Loucy (cell line): ENCODE measurements at regions not wholly inside any gene's neighbourhood (a gene's known extent, or its start where the extent isn't known, plus 50 kb on each side); places are given as distances from the start of the nearest gene placed in this dataset.

Experiments used
- H2AFZ ChIP-seq: fragments of 200-600 bp; sonication (generic); 2 replicates; pipeline ENCODE4 v1.6.0; 2016; ENCODE audit warnings: antibody characterized with exemption, mild to moderate bottlenecking, low read length, moderate library complexity
- H3F3A ChIP-seq: fragments of 200-600 bp; 2 replicates; pipeline ENCODE4 v1.6.0; 2016; ENCODE audit warnings: antibody characterized with exemption, low read depth, mild to moderate bottlenecking
- H3K27me3 ChIP-seq: fragments of 200-600 bp; sonication (generic); 2 replicates; pipeline ENCODE4 v1.6.1; 2014; ENCODE audit warnings: low read length, mild to moderate bottlenecking; ENCODE audit not compliant: insufficient read depth, poor library complexity, severe bottlenecking
- H3K36me3 ChIP-seq: fragments of 200-600 bp; sonication (generic); 2 replicates; pipeline ENCODE4 v1.6.1; 2016; ENCODE audit warnings: low read length; ENCODE audit not compliant: insufficient read depth
- H3K4me1 ChIP-seq: fragments of 200-600 bp; sonication (generic); 2 replicates; pipeline ENCODE4 v1.5.1; 2014; ENCODE audit warnings: low read length, mild to moderate bottlenecking; ENCODE audit not compliant: insufficient read depth, poor library complexity, severe bottlenecking
- H3K4me2 ChIP-seq: fragments of 200-600 bp; sonication (generic); 2 replicates; pipeline ENCODE4 v1.6.0; 2014; ENCODE audit warnings: antibody characterized with exemption, low read length, low read depth, mild to moderate bottlenecking; ENCODE audit not compliant: poor library complexity, severe bottlenecking
- H3K4me3 ChIP-seq: fragments of 200-600 bp; sonication (generic); 2 replicates; pipeline ENCODE4 v1.5.1; 2014; ENCODE audit warnings: low read length, mild to moderate bottlenecking, mixed read lengths; ENCODE audit not compliant: poor library complexity, severe bottlenecking
- H3K79me2 ChIP-seq: fragments of 200-600 bp; sonication (generic); 2 replicates; pipeline ENCODE4 v1.6.1; 2014; ENCODE audit warnings: low read length; ENCODE audit not compliant: insufficient read depth
- H3K9ac ChIP-seq: fragments of 200-600 bp; sonication (generic); 2 replicates; pipeline ENCODE4 v1.6.0; 2014; ENCODE audit warnings: mild to moderate bottlenecking, low read depth, low read length, moderate library complexity; ENCODE audit not compliant: poor library complexity, severe bottlenecking
- H3K9me2 ChIP-seq: fragments of 200-600 bp; sonication (generic); replicated peaks from 2 replicates; pipeline ENCODE4 v1.6.1; 2016; ENCODE audit warnings: low read depth, low read length, mixed read lengths
- H3K9me3 ChIP-seq: fragments of 200-600 bp; sonication (generic); 2 replicates; pipeline ENCODE4 v1.6.1; 2014; ENCODE audit warnings: mild to moderate bottlenecking, antibody characterized with exemption, low read length, low read depth; ENCODE audit not compliant: insufficient read depth
- H4K20me1 ChIP-seq: fragments of 200-600 bp; sonication (generic); 2 replicates; pipeline ENCODE4 v1.6.0; 2014; ENCODE audit warnings: antibody characterized with exemption, low read length, mild to moderate bottlenecking; ENCODE audit not compliant: insufficient read depth, poor library complexity, severe bottlenecking
- CTCF ChIP-seq: fragments of 200-600 bp; sonication (generic); conservative IDR thresholded peaks from 2 replicates; pipeline ENCODE4 v1.5.1; 2014; ENCODE audit warnings: mild to moderate bottlenecking, antibody characterized with exemption, low read length
- EZH2phosphoT487 ChIP-seq: fragments of 200-600 bp; IDR thresholded peaks from 2 replicates; pipeline ENCODE4 v1.6.1; 2018; ENCODE audit warnings: antibody characterized with exemption, mild to moderate bottlenecking, moderate library complexity, borderline replicate concordance

DNA sequence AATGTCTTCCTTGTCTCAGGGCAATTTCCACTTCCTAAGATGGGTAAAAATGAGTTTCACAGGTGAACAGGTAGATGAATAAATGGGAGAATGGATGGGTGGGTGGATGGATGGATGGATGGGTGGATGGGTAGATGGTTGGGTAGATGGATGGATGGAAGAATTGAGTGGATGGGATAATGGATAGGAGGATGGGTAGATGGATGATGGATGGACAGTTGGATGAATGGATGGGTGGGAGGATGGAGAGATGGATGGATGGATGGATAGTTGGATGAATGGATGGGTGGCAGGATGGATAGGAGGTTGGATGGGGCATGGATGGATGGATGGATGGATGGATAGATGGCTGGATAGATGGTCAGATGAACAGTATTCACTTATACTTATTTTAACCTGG, 90.9 kb downstream of the LRRC30 start:
- H3K9ac ChIP-seq: no peak overlapping the region
- no peaks in the 10 kb centered on the region for H3K36me3 ChIP-seq
- no peaks in the 10 kb centered on the region for H3K4me1 ChIP-seq
- H3K9me2 ChIP-seq: no peaks in the 10 kb centered on the region
- no peak overlapping the region for H2AFZ ChIP-seq
- H4K20me1 ChIP-seq: no peaks in the 10 kb centered on the region
- no peaks in the 10 kb centered on the region for H3K79me2 ChIP-seq
- no peaks in the 10 kb centered on the region; the same call in 1 of the 2 replicates for H3K9me3 ChIP-seq
- TF ChIP-seq CTCF: no peak
- TF ChIP-seq EZH2phosphoT487: no peak
- no peak overlapping the region for H3K4me2 ChIP-seq
- no peak overlapping the region for H3K4me3 ChIP-seq
- H3F3A ChIP-seq: no peaks in the 10 kb centered on the region
- H3K27me3 ChIP-seq: no peaks in the 10 kb centered on the region

DNA sequence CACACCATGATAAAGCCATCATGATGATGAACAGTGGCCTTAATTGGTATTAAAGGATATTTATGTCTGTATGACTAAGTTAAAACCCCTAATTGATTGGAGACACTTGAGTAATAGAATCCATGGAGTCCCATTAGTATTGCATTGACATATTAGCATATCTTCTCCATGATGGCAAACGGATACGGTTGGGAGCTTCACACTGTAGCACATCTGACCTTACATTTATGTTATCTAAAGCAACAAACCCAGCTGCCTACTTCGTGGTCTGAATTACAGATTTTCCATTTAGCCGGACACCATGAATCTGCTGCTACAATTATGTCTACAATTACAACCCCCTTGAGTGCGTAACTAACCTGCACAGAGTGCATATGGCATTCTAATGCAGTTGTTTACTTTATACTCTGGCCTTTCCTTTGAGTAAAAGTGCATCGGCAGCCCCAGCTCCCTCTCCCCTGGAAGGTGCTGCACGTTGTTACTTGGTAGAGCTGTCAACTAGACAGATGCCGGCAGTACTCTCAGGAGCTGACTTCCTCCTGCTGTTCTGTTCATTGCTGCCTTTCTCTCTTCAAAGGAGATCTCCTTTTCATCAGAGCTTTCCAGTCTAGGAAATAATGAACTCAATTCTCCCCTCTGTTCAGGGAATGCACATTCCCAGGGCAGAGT, 92.1 kb downstream of the LRRC30 start:
- no peaks in the 10 kb centered on the region for H3K36me3 ChIP-seq
- H2AFZ ChIP-seq: no peak overlapping the region
- H3K4me3 ChIP-seq: no peak overlapping the region
- no peaks in the 10 kb centered on the region for H3K27me3 ChIP-seq
- no peaks in the 10 kb centered on the region for H3K9me2 ChIP-seq
- H3K4me1 ChIP-seq: no peaks in the 10 kb centered on the region
- H3F3A ChIP-seq: no peaks in the 10 kb centered on the region
- H3K9ac ChIP-seq: no peak overlapping the region
- H3K4me2 ChIP-seq: no peak overlapping the region
- no peaks in the 10 kb centered on the region for H3K79me2 ChIP-seq
- TF ChIP-seq EZH2phosphoT487 (no peak), CTCF (no peak)
- no peaks in the 10 kb centered on the region for H3K9me3 ChIP-seq
- H4K20me1 ChIP-seq: no peaks in the 10 kb centered on the region

DNA sequence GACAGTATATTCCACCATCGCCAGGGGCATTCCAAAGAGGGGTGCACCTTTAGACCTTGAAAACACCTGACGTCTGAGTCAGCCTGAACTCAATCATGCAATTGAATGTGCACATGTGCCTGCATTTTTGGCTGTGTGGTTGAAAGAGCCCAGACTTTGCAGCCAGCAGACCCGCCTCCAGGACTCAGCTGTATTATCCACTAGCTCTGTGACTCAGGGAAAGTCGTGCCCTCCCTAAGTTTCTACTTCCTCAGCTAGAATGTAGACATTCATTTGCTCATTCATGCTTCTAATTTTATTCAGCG, 94.2 kb downstream of the LRRC30 start:
- Histone ChIP-seq H3K27me3 (no peaks in the 10 kb centered on the region), H3K36me3 (no peaks in the 10 kb centered on the region), H2AFZ (no peak overlapping the region), H3K4me3 (no peak overlapping the region), H3K4me1 (no peaks in the 10 kb centered on the region), H3K9ac (no peak overlapping the region), H3F3A (no peaks in the 10 kb centered on the region), H3K9me3 (no peaks in the 10 kb centered on the region), H3K9me2 (no peaks in the 10 kb centered on the region), H3K4me2 (no peak overlapping the region), H4K20me1 (no peaks in the 10 kb centered on the region), H3K79me2 (no peaks in the 10 kb centered on the region)
- TF ChIP-seq EZH2phosphoT487 (no peak), CTCF (no peak)
